Heart left ventricle (tissue), 13 donors: ENCODE measurements at regions not wholly inside any gene's neighbourhood (a gene's known extent, or its start where the extent isn't known, plus 50 kb on each side); places are given as distances from the start of the nearest gene placed in this dataset.

Experiments used
- CTCF ChIP-seq, 12 donors: fragments of 200-600 bp; sonication (generic) in 4 of 12; IDR thresholded peaks; one replicate each; pipeline versions ENCODE4 v1.5.0 to v1.8.0; 2018 to 2022; ENCODE audit warnings: antibody characterized with exemption in 12 of 12, mild to moderate bottlenecking in 5 of 12
- POLR2A ChIP-seq, 2 donors: fragments of 450-650 bp; IDR thresholded peaks; one replicate each; pipeline ENCODE4 v1.6.1; 2017; ENCODE audit warnings: antibody characterized with exemption in 2 of 2, mild to moderate bottlenecking in 2 of 2, moderate library complexity in 2 of 2
- donor health status: ischemic (EF 13 %, LVEDD 7.1; RV severe dilation, severe dysfunction).
- donor health status: DM: no; HTN: yes; CAD: no.
- donor health status: DM: no; HTN: no; CAD: no.
- donor health status: ischemic (EF 25% LVEDD 6.9; RV normal size, moderate dysfunction).
- donor health status: ischemic (EF 25% LVEDD 5.7; RV mildly dilated, moderate dysfunction).
- donor health status: ischemic (EF 35%, LVEDD 5.7; RV mildly dilated, moderate dysfunction).
- donor health status: nonischemic (EF 11% LVEDD 7.7; RV severe dilation, severe dysfunction).
- donor health status: DM: yes; HTN: yes; CAD: no.
- donor health status: PGD.
- donor health status: ischemic (EF 29% LVEDD 5.4; RV normal size, mild dysfunction).
- donor health status: nonischemic (EF 23%, LVEDD 6.1; RV moderate dilation, normal function).

- no peak for TF ChIP-seq CTCF (IDR thresholded peaks at IDR 0.05)
- TF ChIP-seq POLR2A (IDR thresholded peaks at IDR 0.05): no peak
Measured at GRCh38 chr13:39269004-39269403, 230.7 kb downstream of the NHLRC3 start.
